HCT116 (cell line): ENCODE measurements at regions not wholly inside any gene's neighbourhood (a gene's known extent, or its start where the extent isn't known, plus 50 kb on each side); places are given as distances from the start of the nearest gene placed in this dataset.

Experiments
- ATAC-seq: fragments of 200-7000 bp; cut with Tn5 transposase; 2 replicates; pipeline ENCODE4 v1.9.1; 2020; ENCODE audit warnings: mild to moderate bottlenecking, moderate library complexity
- BruUV-seq: library from RNA; stranded (reverse); fragments of 400-500 nt; replicated peaks from 2 replicates; lab custom pipeline; 2021; lab: Mats Ljungman, UMichigan
- CTCF ChIA-PET: fragments of 300-600 bp; sonication (Branson Sonifier 250); formaldehyde crosslinking; loops from one replicate; lab custom pipeline; 2021; ENCODE audit warnings: antibody characterized with exemption; lab: Charles Lee
- POLR2A ChIA-PET: fragments of 300-600, 350-600 bp; sonication (Branson Sonifier 250); formaldehyde crosslinking; loops from one replicate; lab custom pipeline; 2021; ENCODE audit warnings: antibody characterized with exemption; lab: Charles Lee
- RAD21 ChIA-PET, 2 experiments: fragments of 300-600 bp; sonication (Branson Sonifier 250); formaldehyde crosslinking; loops; one replicate each; lab custom pipeline; 2023; ENCODE audit warnings: low total read pairs in 2 of 2; ENCODE audit not compliant: uncharacterized antibody in 2 of 2, unreplicated experiment in 2 of 2, low non-redundant PET in 1 of 2; lab: Charles Lee
- DNase-seq: peaks from one replicate; pipeline ENCODE4 v3.0.0-alpha.2; 2010; ENCODE audit warnings: low read depth, low spot score
- H2AFZ ChIP-seq: fragments of 200-600 bp; shearing (Covaris generic), sonication (generic); 2 replicates; pipeline ENCODE4 v1.6.1; 2017; ENCODE audit warnings: low read depth, mixed run types, mixed read lengths, antibody characterized with exemption, low read length; ENCODE audit not compliant: poor library complexity, severe bottlenecking
- H3K27ac ChIP-seq: 2 replicates; pipeline ENCODE4 v1.5.1; 2012; ENCODE audit warnings: low read depth, low read length
- H3K27me3 ChIP-seq: fragments of 200-600 bp; sonication (generic); 2 replicates; pipeline ENCODE4 v1.6.1; 2016; ENCODE audit warnings: mixed run types, low read length, mixed read lengths; ENCODE audit not compliant: insufficient read depth
- H3K36me3 ChIP-seq, 2 experiments: fragments of 200-500 bp in 1 of 2; fragments of 200-600 bp in 1 of 2; sonication (Bioruptor generic) in 1 of 2; sonication (generic) in 1 of 2; 2 replicates each; pipeline versions ENCODE4 v1.5.1 to v1.6.1; 2014 to 2016; ENCODE audit warnings: low read length in 2 of 2, inconsistent platforms in 1 of 2, mixed read lengths in 1 of 2, mixed run types in 1 of 2; ENCODE audit not compliant: insufficient read depth in 2 of 2, control insufficient read depth in 1 of 2
- H3K4me1 ChIP-seq, 2 experiments: fragments of 200-600 bp in 1 of 2; sonication (generic) in 1 of 2; 2 replicates each; pipeline versions ENCODE4 v1.5.1 to v1.6.1; 2012 to 2017; ENCODE audit warnings: low read length in 2 of 2, inconsistent platforms in 1 of 2, mild to moderate bottlenecking in 1 of 2, mixed read lengths in 1 of 2, mixed run types in 1 of 2, moderate library complexity in 1 of 2; ENCODE audit not compliant: insufficient read depth in 2 of 2, control insufficient read depth in 1 of 2
- H3K4me2 ChIP-seq: fragments of 200-600 bp; sonication (generic); 2 replicates; pipeline ENCODE4 v1.6.1; 2017; ENCODE audit warnings: mixed run types, low read length, mixed read lengths
- H3K4me3 ChIP-seq, 2 experiments: fragments of 200-600 bp in 1 of 2; sonication (generic) in 1 of 2; replicated peaks in 1 of 2; 2 replicates each; pipeline ENCODE4 v1.5.1; 2011 to 2016; ENCODE audit warnings: low read length in 2 of 2, control low read depth in 1 of 2, low read depth in 1 of 2, mild to moderate bottlenecking in 1 of 2, mixed read lengths in 1 of 2, mixed run types in 1 of 2
- H3K79me2 ChIP-seq: fragments of 200-600 bp; sonication (generic); 2 replicates; pipeline ENCODE4 v1.6.1; 2017; ENCODE audit warnings: mild to moderate bottlenecking, mixed run types, low read length, moderate library complexity, mixed read lengths; ENCODE audit not compliant: insufficient read depth
- H3K9ac ChIP-seq: fragments of 200-600 bp; sonication (generic); 2 replicates; pipeline ENCODE4 v1.6.1; 2016; ENCODE audit warnings: low read length, mixed read lengths
- H3K9me2 ChIP-seq: fragments of 200-600 bp; sonication (generic), shearing (Covaris generic); 2 replicates; pipeline ENCODE4 v1.6.1; 2017; ENCODE audit warnings: mixed run types, mild to moderate bottlenecking, moderate library complexity; ENCODE audit not compliant: insufficient read depth
- H3K9me3 ChIP-seq, 2 experiments: fragments of 200-500 bp in 1 of 2; fragments of 200-600 bp in 1 of 2; sonication (Bioruptor generic) in 1 of 2; sonication (generic) in 1 of 2; 2 replicates each; pipeline ENCODE4 v1.6.1; 2014 to 2017; ENCODE audit warnings: low read length in 2 of 2, mixed read lengths in 2 of 2, inconsistent platforms in 1 of 2, low read depth in 1 of 2, mild to moderate bottlenecking in 1 of 2, mixed run types in 1 of 2, moderate library complexity in 1 of 2; ENCODE audit not compliant: control insufficient read depth in 1 of 2, insufficient read depth in 1 of 2
- H4K20me1 ChIP-seq: fragments of 200-600 bp; sonication (generic), shearing (Covaris generic); 2 replicates; pipeline ENCODE4 v1.6.1; 2017; ENCODE audit warnings: mixed run types, mild to moderate bottlenecking, moderate library complexity; ENCODE audit not compliant: insufficient read depth
- ATF3 ChIP-seq: IDR thresholded peaks from 2 replicates; pipeline ENCODE4 v1.6.1; 2012
- CTCF ChIP-seq, 3 experiments: fragments of 200-600 bp in 1 of 3; sonication (generic) in 1 of 3; IDR thresholded peaks in 2 of 3; conservative IDR thresholded peaks in 1 of 3; 2 replicates each; pipeline ENCODE4 v1.5.1; 2012 to 2017; ENCODE audit warnings: low read depth in 2 of 3, low read length in 2 of 3, antibody characterized with exemption in 1 of 3, borderline replicate concordance in 1 of 3, control low read depth in 1 of 3, mild to moderate bottlenecking in 1 of 3, mixed read lengths in 1 of 3, mixed run types in 1 of 3, moderate library complexity in 1 of 3; ENCODE audit not compliant: insufficient read depth in 1 of 3
- EGR1 ChIP-seq: IDR thresholded peaks from 2 replicates; pipeline ENCODE4 v1.6.1; 2012; ENCODE audit warnings: low read depth
- EZH2 ChIP-seq: fragments of 200-600 bp; sonication (generic); IDR thresholded peaks from 2 replicates; pipeline ENCODE4 v1.6.1; 2017; ENCODE audit warnings: antibody characterized with exemption, mixed run types
- EZH2phosphoT487 ChIP-seq: fragments of 200-600 bp; IDR thresholded peaks from 2 replicates; pipeline ENCODE4 v1.6.1; 2018; ENCODE audit warnings: antibody characterized with exemption, borderline replicate concordance
- JUND ChIP-seq: IDR thresholded peaks from 2 replicates; pipeline ENCODE4 v1.6.1; 2012
- MAX ChIP-seq: IDR thresholded peaks from 2 replicates; pipeline ENCODE4 v1.6.1; 2012
- REST ChIP-seq: IDR thresholded peaks from 2 replicates; pipeline ENCODE4 v1.6.1; 2012; ENCODE audit warnings: low read depth
- SP1 ChIP-seq: IDR thresholded peaks from 2 replicates; pipeline ENCODE4 v1.6.1; 2012; ENCODE audit warnings: low read depth
- TCF7L2 ChIP-seq: IDR thresholded peaks from 2 replicates; pipeline ENCODE4 v1.7.0; 2011; ENCODE audit warnings: borderline replicate concordance, inconsistent platforms; ENCODE audit not compliant: insufficient read depth, insufficient read length; ENCODE audit errors: extremely low read depth
- ZFX ChIP-seq: fragments of 450-650 bp; IDR thresholded peaks from 2 replicates; pipeline ENCODE4 v1.6.1; 2017
- intact Hi-C: fragments of 100-400 bp; cut with micrococcal nuclease; formaldehyde crosslinking; loops from 2 replicates; pipeline ENCODE4 v1.10.0; 2022

GRCh38 chr5:87581661-87582060 is 168.9 kb upstream of the CCNH start:
- no TSS peak for BruUV-seq
- ATAC-seq (no peak), DNase-seq (no peak)
- Histone ChIP-seq H3K9ac (no peak overlapping the region), H3K27me3 (no peaks in the 10 kb centered on the region), H2AFZ (no peak overlapping the region), H3K27ac (no peak overlapping the region), H3K4me2 (no peak overlapping the region), H4K20me1 (no peaks in the 10 kb centered on the region), H3K79me2 (no peaks in the 10 kb centered on the region), H3K9me3 (no peaks in the 10 kb centered on the region), H3K4me1 (no peaks in the 10 kb centered on the region; a peak in 1 of 4 replicates), H3K36me3 (no peaks in the 10 kb centered on the region), H3K4me3 (no peak overlapping the region), H3K9me2 (no peaks in the 10 kb centered on the region)
- intact Hi-C loops = no loop called here
- ChIA-PET POLR2A (no interaction called here), RAD21 (no interaction called here), CTCF (no interaction called here)
- no peak for TF ChIP-seq TCF7L2

- H3K79me2 ChIP-seq = no peaks in the 10 kb centered on the region
- POLR2A ChIA-PET = no interaction called here
These were observed 166.9 kb upstream of the CCNH start for GRCh38 chr5:87579678-87580077.

More at GRCh38 chr5:87579678-87580077, 166.9 kb upstream of the CCNH start:
- TF ChIP-seq SP1 (no peak), EGR1 (no peak), REST (no peak), ATF3 (no peak), JUND (no peak), MAX (no peak), ZFX (no peak), CTCF (IDR thresholded peaks at IDR 0.05 in 2 of 3, conservative IDR thresholded peaks at IDR 0.05 in 1 of 3; ENCODE audit: borderline replicate concordance in 1 of 3, insufficient read depth in 1 of 3, low read depth in 2 of 3, low read length in 2 of 3) (no peak), EZH2 (no peak), EZH2phosphoT487 (no peak)
- Histone ChIP-seq H3K27me3 (no peaks in the 10 kb centered on the region), H3K9ac (no peak overlapping the region), H3K4me3 (no peak overlapping the region), H3K36me3 (no peaks in the 10 kb centered on the region), H3K27ac (no peak overlapping the region), H2AFZ (no peak overlapping the region), H3K9me2 (no peaks in the 10 kb centered on the region), H3K4me2 (no peak overlapping the region), H3K9me3 (no peaks in the 10 kb centered on the region), H4K20me1 (no peaks in the 10 kb centered on the region), H3K4me1 (no peaks in the 10 kb centered on the region; a peak in 1 of 4 replicates)
- no peak for DNase-seq
- ATAC-seq = no peak
- intact Hi-C loops = no loop called here
- CTCF ChIA-PET = no interaction called here
- BruUV-seq = no TSS peak
- RAD21 ChIA-PET = no interaction called here
